ENCODE measurements at regions not wholly inside any gene's neighbourhood (a gene's known extent, or its start where the extent isn't known, plus 50 kb on each side); places are given as distances from the start of the nearest gene placed in this dataset.

- TF ChIP-seq, protein P1, sequence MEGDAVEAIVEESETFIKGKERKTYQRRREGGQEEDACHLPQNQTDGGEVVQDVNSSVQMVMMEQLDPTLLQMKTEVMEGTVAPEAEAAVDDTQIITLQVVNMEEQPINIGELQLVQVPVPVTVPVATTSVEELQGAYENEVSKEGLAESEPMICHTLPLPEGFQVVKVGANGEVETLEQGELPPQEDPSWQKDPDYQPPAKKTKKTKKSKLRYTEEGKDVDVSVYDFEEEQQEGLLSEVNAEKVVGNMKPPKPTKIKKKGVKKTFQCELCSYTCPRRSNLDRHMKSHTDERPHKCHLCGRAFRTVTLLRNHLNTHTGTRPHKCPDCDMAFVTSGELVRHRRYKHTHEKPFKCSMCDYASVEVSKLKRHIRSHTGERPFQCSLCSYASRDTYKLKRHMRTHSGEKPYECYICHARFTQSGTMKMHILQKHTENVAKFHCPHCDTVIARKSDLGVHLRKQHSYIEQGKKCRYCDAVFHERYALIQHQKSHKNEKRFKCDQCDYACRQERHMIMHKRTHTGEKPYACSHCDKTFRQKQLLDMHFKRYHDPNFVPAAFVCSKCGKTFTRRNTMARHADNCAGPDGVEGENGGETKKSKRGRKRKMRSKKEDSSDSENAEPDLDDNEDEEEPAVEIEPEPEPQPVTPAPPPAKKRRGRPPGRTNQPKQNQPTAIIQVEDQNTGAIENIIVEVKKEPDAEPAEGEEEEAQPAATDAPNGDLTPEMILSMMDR (IDR thresholded peaks at IDR 0.05), result peak; percentile 55
Measured at GRCh38 chr3:166837535-166837934, 542.6 kb downstream of the ZBBX start.

DNA sequence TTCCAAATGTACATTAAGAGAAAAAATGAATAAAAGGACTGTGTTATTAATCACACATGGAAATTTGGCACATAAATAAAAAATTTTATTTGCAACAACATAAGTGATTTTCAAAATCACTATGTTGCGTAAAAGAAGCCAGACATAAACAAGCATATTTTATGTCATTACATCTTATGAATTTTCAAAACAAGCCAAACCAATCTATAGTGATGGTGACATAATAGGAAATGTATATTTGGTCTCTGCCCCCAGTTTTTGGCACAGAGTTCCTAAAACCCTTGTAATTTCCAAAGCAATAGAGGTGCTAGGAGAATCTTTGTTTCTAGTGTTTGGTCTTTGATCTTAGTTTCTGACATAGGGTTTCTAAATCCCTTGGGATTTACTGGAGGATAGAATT is 543.3 kb downstream of the ZBBX start:
- TF ChIP-seq, protein P1 (IDR thresholded peaks at IDR 0.05), result no peak

GRCh38 chr3:166829896-166830295 is 550.2 kb downstream of the ZBBX start:
- TF ChIP-seq, protein P1 (IDR thresholded peaks at IDR 0.05), result no peak

GRCh38 chr3:166818464-166818863 is 561.6 kb downstream of the ZBBX start:
- TF ChIP-seq, protein P1 (IDR thresholded peaks at IDR 0.05), result no peak

GRCh38 chr3:166810741-166811445 is 569.2 kb downstream of the ZBBX start:
- TF ChIP-seq, protein P1 (IDR thresholded peaks at IDR 0.05), result no peak

GRCh38 chr3:166809520-166809919 is 570.6 kb downstream of the ZBBX start:
- TF ChIP-seq, protein P1 (IDR thresholded peaks at IDR 0.05), result no peak

DNA sequence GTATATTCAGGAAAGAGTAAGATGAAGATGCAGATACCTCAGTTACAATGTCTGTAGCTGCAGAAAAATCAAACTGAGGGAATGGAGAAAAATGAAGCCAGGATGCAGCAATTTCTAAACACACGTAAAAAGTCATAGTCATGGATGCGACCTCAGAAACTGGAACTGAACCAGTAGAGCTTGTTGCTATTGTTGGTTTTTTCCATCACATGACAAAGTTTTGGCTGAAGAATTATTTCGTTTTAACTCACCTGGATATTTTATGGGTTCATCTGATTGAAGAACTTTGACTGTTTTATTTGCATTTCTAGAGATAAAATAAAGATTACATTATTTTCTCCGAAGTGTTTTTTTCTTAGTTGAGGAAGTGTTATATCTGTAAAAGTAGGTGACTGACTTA is 591.2 kb downstream of the ZBBX start:
- TF ChIP-seq, protein P1 (IDR thresholded peaks at IDR 0.05), result no peak

DNA sequence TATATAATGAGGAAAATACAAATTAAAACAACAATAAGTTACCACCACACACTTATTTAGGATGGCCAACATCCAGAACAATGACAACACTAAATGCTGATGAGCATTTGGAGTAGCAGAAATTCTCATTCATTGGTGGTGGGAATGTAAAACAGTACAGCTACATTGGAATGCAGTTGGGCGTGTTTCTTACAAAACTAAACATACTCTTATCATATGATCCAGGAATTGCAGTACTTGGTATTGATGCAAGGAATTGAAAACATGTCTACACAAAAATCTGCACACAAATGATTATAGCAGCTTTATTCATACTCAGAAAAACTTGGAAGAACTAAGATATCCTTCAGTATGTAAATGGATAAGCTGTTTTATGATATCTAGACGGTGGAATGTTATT is 594.2 kb downstream of the ZBBX start:
- TF ChIP-seq, protein P1 (IDR thresholded peaks at IDR 0.05), result no peak

All from LNCAP (cell line).